SJSA1 (cell line): ENCODE measurements at regions not wholly inside any gene's neighbourhood (a gene's known extent, or its start where the extent isn't known, plus 50 kb on each side); places are given as distances from the start of the nearest gene placed in this dataset.
A peak's percentile ranks its signal among the peaks of the same experiment; 100 is the strongest.
"Not testable (repeated sequence)": the region's sequence is repeated elsewhere in the genome, so short reads cannot be mapped to it uniquely, and the experiment has no call there.

Source experiments
- DNase-seq, 2 experiments: peaks; one replicate each; pipeline ENCODE4 v3.0.0-alpha.2; 2015 to 2020; ENCODE audit warnings: low spot score in 2 of 2, low read depth in 1 of 2
- H3K27ac ChIP-seq: fragments of 250-450 bp; sonication (Bioruptor Pico); 2 replicates; pipeline ENCODE4 v1.5.1; 2020; ENCODE audit warnings: mild to moderate bottlenecking, moderate library complexity
- H3K27me3 ChIP-seq: fragments of 250-450 bp; sonication (Bioruptor Pico); replicated peaks from 2 replicates; pipeline ENCODE4 v1.5.1; 2020; ENCODE audit warnings: mild to moderate bottlenecking, moderate library complexity
- H3K36me3 ChIP-seq: fragments of 250-450 bp; sonication (Bioruptor Pico); 2 replicates; pipeline ENCODE4 v1.5.1; 2020; ENCODE audit warnings: mild to moderate bottlenecking
- H3K4me1 ChIP-seq: fragments of 250-450 bp; sonication (Bioruptor Pico); replicated peaks from 2 replicates; pipeline ENCODE4 v1.6.1; 2021; ENCODE audit warnings: mild to moderate bottlenecking
- H3K4me3 ChIP-seq: fragments of 250-450 bp; sonication (Bioruptor Pico); 2 replicates; pipeline ENCODE4 v1.5.1; 2020; ENCODE audit warnings: mild to moderate bottlenecking
- H3K9me3 ChIP-seq: fragments of 250-450 bp; sonication (Bioruptor Pico); replicated peaks from 2 replicates; pipeline ENCODE4 v1.5.1; 2020; ENCODE audit warnings: mild to moderate bottlenecking

DNA sequence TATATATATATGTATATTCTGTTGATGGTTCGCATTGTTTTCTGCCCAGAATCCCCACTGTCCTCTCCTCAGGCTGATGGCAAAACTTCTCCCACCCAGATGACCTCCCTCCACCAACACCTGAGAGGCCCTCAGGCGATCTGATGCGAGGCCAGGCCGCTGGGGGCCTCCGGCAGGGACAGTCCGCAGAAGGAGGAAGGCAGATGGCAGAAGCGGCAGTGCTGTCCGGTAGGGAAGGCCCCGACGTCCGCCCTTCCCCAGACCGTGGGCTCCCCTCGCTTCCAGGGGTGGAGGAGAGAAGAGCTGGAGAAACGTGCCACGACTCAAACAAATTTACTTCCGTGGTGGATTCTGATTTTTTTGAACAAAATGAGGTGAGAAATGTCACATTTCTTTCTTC lies 178.3 kb upstream of the RGS6 start:
- Histone ChIP-seq H3K4me3 (no peak overlapping the region), H3K27ac (no peak overlapping the region), H3K27me3 (no peaks in the 10 kb centered on the region), H3K36me3 (no peaks in the 10 kb centered on the region), H3K9me3 (no peaks in the 10 kb centered on the region), H3K4me1 (peaks cover 11% of the 10 kb centered on the region)
- DNase-seq = no peak

DNA sequence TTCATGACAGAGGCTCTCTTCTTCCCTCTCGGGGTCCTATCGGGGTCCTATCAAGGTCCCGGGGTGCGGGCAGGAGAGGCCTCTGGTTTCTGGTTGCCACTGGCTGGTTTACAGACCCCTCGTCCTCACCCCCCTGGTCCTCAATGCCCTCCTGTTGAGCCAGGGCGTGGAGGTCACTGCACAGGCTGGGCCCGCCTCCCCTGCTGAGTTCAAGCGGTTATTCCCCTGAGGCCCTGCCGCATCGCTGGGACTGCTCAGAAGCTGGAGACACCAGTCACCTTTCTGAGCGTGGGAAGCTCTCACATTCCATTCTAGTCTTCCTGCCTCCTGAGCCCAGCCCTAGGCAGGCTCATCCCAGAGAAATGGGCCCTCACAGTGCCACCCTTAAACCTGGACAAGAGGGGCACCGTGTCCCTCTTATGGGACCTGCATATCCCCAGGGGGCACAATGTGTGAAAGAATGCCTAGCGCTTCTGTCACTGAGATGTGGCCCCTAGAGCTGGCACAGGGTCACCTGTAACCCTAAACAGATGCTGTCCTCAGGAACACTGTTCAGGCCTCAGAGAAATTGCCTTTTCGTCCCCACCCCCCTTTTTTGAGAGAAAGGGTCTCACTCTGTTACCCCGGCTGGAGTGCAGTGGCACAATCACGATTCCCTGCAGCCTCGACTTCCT lies 177.7 kb upstream of the RGS6 start:
- Histone ChIP-seq H3K9me3 (no peaks in the 10 kb centered on the region), H3K36me3 (no peaks in the 10 kb centered on the region), H3K27me3 (no peaks in the 10 kb centered on the region), H3K4me1 (peaks cover 11% of the 10 kb centered on the region), H3K27ac (no peak overlapping the region), H3K4me3 (no peak overlapping the region)
- DNase-seq = no peak

DNA sequence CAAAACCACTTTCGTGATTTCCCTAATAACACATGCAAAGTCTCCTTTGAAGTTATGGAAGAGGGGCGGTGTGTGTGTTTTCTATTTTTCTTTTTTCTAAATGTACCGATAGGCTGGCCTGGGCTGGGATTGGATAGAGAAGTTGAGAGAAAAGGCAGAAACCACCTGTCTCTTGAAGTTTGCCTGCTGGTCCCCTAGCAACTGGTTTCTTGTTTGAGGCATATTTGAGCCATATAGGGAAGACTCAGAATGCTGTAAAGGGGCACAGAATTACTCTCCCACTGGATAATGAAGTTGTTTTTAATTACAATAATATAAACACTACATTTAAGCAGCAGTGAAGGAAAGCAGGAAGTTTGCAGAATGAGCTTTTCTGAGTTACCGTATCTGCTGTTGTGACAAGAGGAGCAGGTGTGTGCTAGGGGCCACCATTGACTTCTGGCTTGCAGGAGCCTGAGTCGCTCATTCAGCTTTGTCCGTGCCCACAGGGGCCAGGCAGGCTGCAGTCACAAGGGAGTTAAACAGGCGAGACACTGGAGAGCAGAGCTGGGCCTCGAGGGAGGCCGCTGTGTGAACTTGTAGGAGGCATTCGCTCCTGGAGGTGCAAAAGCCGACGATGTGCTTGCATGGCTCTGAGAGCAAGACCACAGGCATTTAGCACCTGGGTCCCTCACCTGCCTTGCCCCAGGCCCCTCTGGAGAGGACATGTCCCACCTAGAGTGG lies 173.8 kb upstream of the RGS6 start:
- Histone ChIP-seq H3K27me3 (no peaks in the 10 kb centered on the region), H3K36me3 (no peaks in the 10 kb centered on the region), H3K4me3 (no peak overlapping the region), H3K4me1 (peaks cover 3% of the 10 kb centered on the region), H3K9me3 (no peaks in the 10 kb centered on the region), H3K27ac (no peak overlapping the region)
- no peak for DNase-seq

DNA sequence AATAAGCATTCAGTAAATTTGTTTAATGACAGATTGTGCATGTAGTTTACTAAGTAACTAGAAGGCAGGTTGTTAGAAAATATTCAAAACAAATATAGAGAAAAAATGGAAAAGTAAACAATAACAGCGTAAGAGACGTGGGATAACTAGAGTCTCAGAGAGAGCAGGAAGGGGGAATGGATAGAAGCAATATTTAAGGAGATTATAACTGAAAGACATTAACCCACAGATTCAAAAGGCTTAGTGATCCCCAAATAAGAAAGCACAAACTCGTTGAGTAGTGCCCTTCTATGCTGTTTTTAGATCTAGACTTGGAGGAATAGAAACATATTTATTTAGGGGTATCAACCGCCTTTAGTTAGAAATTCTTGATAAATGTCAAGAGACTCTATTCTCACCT lies 169.7 kb upstream of the RGS6 start:
- Histone ChIP-seq H3K27ac (no peak overlapping the region), H3K36me3 (no peaks in the 10 kb centered on the region), H3K9me3 (no peaks in the 10 kb centered on the region), H3K4me3 (no peak overlapping the region), H3K27me3 (no peaks in the 10 kb centered on the region), H3K4me1 (peaks cover 7% of the 10 kb centered on the region)
- no peak for DNase-seq

DNA sequence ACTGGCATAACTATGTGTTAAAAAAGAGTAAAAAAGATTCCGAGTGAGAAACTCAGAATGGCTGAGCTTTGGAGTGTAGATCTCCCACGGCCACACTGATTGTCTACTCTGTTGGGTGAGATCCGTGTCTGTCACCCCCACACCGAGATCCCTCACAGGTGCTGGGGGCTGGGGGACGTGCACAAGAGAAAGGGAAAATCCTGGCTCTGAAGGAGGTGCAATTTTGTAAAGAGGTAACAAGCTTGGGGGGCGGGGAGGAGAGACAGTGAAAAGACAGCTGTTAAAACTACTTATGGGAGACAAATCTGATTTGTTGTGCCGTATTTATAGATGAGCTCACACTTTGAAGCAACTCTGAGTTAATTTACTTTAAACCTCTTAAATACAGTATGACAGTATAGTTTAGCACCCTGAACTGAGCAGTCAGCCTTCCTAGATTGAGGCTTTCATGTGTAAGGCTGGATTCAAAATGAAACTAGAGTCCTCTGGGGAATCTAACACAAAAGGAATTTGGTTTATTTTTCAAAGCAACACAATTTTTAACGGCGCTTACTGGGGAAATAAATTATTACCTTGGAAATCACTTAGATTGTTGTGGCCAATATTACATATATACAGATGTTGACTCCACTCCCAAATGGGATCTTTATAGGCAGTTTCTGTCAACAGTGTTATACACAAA lies 167.4 kb upstream of the RGS6 start:
- peak in 1 of 2 experiments; percentile 31 for DNase-seq
- no peak overlapping the region; the same call in 1 of the 2 replicates for H3K4me3 ChIP-seq

DNA sequence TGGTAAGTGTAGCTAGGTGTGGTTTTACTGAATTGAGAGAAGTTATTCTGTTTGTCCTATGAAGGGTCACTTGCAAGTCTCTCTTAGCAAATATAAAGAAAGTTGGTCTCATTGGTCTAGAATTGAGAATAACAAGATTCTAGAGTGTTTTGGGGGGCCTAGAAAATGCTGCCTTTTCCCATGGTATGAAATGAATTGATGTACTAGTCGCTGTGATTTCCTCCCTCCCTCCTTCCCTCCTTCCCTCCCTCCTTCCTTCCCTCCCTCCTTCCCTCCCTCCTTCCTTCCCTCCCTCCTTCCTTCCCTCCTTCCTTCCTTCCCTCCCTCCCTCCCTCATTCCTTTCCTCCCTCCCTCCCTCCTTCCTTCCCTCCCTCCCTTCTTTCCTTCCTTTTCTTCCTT lies 166.7 kb upstream of the RGS6 start:
- DNase-seq = no peak
- no peaks in the 10 kb centered on the region for H3K9me3 ChIP-seq
- H3K4me1 ChIP-seq = peaks cover 7% of the 10 kb centered on the region
- no peaks in the 10 kb centered on the region for H3K27me3 ChIP-seq
- H3K27ac ChIP-seq = no peak overlapping the region
- no peaks in the 10 kb centered on the region for H3K36me3 ChIP-seq
- H3K4me3 ChIP-seq = no peak overlapping the region

More for the DNA sequence above, 167.4 kb upstream of the RGS6 start:
- Histone ChIP-seq H3K36me3 (no peaks in the 10 kb centered on the region), H3K27me3 (no peaks in the 10 kb centered on the region), H3K9me3 (no peaks in the 10 kb centered on the region), H3K27ac (0 out of 2 replicates have a peak overlapping the region, but pooled peaks have one; percentile 9), H3K4me1 (peaks cover 7% of the 10 kb centered on the region)

DNA sequence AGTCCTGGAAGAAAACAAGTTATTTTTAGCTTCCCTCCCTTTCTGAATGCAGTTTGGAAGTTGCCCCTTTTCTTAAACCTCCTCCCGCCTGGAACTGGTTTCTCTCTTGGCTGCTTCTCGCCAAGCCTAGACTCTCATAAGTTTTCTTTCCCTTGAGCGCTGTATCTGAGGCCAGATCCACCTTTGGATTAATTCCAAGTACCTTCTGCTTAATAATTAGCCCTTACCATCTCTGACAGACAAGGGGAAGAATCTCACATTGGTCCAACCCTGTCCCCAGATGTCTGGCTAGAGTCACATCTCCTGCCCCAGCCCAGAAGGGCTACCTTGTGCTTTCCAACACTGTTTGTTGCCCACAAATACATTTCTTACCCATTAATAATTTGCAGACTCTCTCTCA lies 161.8 kb upstream of the RGS6 start:
- H3K4me1 ChIP-seq = no peaks in the 10 kb centered on the region; the same call in 1 of the 2 replicates

DNA sequence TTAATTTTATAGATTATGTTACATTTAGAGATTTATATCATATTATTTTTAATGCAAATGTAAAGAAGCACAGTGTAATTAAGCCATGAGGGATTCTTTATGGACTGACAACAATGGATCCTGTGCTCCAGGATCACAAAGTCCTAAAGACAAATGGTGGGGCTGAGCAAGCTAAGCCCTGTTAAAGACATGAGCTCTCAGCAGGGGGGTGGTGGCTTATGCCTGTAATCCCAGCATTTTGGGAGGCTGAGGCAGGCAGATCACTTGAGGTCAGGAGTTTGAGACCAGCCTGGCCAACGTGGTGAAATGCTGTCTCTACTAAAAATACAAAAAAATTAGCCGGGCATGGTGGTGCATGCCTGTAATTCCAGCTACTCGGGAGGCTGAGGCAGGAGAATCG lies 160.8 kb upstream of the RGS6 start:
- DNase-seq, H3K9me3 ChIP-seq, H3K4me1 ChIP-seq, H3K36me3 ChIP-seq, H3K27me3 ChIP-seq, H3K27ac ChIP-seq, H3K4me3 ChIP-seq: not testable (repeated sequence)

More for the DNA sequence above, 161.8 kb upstream of the RGS6 start:
- 0 out of 2 replicates have a peak, but pooled peaks cover 2% of the 10 kb centered on the region for H3K9me3 ChIP-seq
- H3K36me3 ChIP-seq = no peaks in the 10 kb centered on the region
- no peak overlapping the region for H3K4me3 ChIP-seq
- DNase-seq = no peak
- H3K27ac ChIP-seq = no peak overlapping the region
- no peaks in the 10 kb centered on the region for H3K27me3 ChIP-seq

DNA sequence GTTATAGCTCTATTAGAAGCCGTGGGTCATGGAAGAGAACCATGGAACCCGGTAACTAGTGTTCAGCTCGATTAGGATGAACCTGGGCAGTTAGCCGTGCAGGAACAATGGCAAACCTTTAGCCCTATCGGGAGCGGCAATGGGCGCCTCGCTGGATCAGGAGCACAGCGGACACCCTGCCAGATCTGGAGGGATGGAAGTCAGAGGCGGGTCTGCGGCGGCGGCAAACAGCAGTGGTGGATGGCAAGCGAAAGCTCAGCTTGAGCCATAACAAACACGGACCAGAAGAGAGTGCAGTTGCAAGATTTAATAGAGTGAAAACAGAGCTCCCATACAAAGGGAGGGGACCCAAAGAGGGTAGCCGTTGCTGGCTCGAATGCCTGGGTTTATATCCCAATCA lies 160.2 kb upstream of the RGS6 start:
- not testable (repeated sequence) for H3K27me3 ChIP-seq, H3K4me1 ChIP-seq, H3K4me3 ChIP-seq, H3K36me3 ChIP-seq, H3K9me3 ChIP-seq, DNase-seq, H3K27ac ChIP-seq

DNA sequence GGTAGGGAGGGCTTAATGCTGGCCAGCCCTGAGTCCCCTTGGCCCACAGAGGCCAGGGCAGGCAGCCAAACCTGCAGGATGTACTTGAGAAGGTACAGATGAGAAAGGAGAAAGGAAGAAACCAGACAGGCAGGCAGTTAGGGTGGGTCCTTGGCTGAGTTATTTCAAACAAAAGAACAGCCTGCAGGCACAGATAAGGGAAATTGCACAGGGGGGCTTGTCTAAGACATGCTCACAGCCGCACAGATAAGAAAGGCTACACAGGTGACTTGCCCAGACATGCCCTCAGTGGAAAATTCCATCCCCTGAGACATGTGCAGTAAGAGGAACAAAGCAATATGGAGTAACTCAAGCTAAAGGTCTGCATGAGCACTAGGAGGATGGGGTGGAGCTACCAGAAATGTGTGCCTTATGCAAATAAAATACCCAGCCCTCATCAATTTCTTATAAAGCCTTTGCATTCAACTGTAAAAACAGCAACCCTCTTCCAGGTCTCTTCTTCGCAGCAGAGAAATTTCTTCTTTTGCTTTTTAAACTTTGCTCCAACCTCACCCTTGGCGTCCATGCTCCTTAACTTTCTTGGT lies 158.2 kb upstream of the RGS6 start:
- Histone ChIP-seq H3K27ac (no peak overlapping the region), H3K4me1 (no peaks in the 10 kb centered on the region), H3K36me3 (no peaks in the 10 kb centered on the region), H3K4me3 (no peak overlapping the region), H3K27me3 (no peaks in the 10 kb centered on the region), H3K9me3 (0 out of 2 replicates have a peak, but pooled peaks cover 2% of the 10 kb centered on the region)
- no peak for DNase-seq

DNA sequence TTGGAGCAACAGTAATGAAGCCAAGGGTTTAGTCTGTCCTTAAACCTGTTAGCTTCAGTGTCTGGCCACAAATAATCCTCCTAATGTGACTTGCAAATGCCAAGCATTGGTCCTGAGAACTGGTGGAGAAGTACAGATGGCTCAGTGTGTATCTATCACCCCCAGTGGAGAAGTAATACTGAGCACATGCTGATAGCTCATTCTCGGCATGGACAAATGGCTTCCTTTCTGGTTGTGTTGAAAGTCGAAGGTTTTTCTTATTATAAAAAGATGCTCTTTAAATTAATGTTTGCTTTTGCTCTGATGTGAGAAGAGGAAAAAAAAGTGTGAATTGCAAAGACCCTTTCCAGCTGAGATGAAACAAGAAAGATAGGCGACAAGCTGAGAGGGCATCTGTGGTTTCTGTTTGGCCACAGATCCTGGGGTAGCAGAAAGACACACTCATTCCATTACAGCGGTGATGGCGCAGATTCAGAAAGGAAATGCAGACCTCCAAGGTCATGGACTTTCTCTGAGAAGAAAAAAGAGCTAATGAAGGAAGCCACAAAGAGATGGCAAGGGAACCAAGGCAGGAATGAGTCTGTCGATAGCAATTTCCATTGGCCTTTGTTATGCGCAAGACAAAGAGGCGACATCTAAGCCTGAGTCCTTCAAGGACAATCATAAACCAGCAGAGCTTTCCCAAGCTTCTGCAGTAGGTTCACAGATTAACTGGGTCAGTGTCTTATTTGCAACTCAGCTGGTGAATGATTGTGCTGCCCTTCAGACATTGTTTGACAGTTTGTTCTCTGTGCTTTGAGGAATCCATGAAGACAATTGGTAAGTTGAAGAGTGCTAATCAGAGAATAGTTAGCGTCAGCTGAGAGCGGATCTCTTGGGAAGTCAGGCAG lies 155.5 kb upstream of the RGS6 start:
- no peak overlapping the region for H3K4me3 ChIP-seq
- H3K27ac ChIP-seq = no peak overlapping the region
- no peak for DNase-seq
- no peaks in the 10 kb centered on the region for H3K27me3 ChIP-seq
- H3K4me1 ChIP-seq = peaks cover 5% of the 10 kb centered on the region; the same call in 1 of the 2 replicates
- H3K9me3 ChIP-seq = 0 out of 2 replicates have a peak, but pooled peaks cover 2% of the 10 kb centered on the region
- H3K36me3 ChIP-seq = no peaks in the 10 kb centered on the region

DNA sequence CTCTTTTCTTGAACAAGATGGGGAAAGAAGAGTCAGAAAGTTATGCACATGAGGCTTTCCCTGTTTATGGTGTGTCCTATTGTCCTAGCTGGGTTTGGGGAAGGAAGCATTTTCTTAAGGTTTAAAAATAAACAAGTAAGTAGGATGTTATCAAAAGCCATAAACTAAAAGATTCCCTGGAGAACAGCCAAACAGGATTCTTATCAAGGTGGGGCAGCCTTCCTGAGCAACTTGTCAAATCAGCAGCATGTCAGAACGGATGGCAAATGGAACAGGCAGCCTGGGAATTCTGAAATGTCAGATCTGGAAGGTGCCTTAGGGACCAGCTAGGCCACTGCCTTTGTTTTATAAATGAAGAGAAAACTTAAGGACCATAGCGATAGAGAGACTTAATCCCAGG lies 152.2 kb upstream of the RGS6 start:
- H3K36me3 ChIP-seq = no peaks in the 10 kb centered on the region
- no peaks in the 10 kb centered on the region for H3K27me3 ChIP-seq
- peaks cover 5% of the 10 kb centered on the region; the same call in 1 of the 2 replicates for H3K4me1 ChIP-seq
- DNase-seq = no peak
- no peak overlapping the region for H3K4me3 ChIP-seq
- H3K9me3 ChIP-seq = no peaks in the 10 kb centered on the region
- no peak overlapping the region for H3K27ac ChIP-seq

DNA sequence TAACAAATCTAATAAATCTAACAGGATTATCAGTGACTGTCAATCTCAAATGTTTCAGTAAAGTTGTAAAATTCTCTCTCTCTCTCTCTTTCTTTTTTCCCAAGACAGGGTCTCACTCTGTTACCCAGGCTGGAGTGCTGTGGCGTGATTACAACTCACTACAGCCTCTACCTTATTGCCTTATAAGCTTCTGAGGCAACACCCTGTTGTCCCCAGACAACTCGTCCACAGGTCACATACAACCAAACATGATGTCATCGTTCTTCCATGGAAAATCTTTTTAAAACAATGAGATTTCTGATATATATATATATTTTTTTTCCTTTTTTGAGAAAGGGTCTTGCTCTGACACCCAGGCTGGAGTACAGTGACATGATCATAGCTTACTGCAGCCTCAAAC lies 151.4 kb upstream of the RGS6 start:
- Histone ChIP-seq H3K4me3 (no peak overlapping the region), H3K27ac (no peak overlapping the region), H3K4me1 (peaks cover 5% of the 10 kb centered on the region; the same call in 1 of the 2 replicates), H3K36me3 (no peaks in the 10 kb centered on the region), H3K27me3 (no peaks in the 10 kb centered on the region), H3K9me3 (no peaks in the 10 kb centered on the region)
- no peak for DNase-seq
